ENCODE measurements at regions not wholly inside any gene's neighbourhood (a gene's known extent, or its start where the extent isn't known, plus 50 kb on each side); places are given as distances from the start of the nearest gene placed in this dataset.
A peak's percentile ranks its signal among the peaks of the same experiment; 100 is the strongest.
"Not testable (repeated sequence)": the region's sequence is repeated elsewhere in the genome, so short reads cannot be mapped to it uniquely, and the experiment has no call there.

DNA sequence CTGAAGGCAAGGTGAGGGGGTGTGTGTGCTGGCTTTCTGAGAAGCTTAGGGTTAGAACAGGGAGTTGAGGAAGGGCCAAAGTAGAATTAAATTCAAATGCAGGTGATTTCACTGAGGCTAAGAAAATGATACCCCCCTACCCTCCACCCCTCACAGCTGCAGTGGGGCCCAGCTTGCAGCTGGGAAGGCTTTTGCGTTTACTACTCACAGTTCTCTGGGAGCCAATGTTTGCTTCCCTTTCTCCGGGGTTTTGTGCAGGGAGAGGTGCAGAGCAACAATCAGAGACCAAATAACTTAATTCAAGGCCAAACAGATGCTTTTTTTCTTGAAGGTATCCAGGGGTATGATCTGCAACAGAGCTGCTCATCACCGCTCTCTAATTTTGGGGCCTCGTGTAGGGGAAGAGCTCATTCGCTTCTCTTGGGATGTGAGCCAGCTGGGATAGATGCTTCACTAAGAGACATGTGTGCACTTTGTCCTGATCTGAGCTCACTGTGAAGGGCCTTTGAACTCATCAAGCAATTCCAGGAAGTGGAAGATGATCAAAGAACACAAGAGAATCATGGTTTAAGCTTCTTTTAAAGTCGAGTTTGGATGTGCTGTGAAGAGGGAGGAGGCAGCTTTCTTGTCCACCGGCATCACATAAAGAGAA lies 122.7 kb upstream of the C1GALT1C1 start:
- no peak for DNase-seq

DNA sequence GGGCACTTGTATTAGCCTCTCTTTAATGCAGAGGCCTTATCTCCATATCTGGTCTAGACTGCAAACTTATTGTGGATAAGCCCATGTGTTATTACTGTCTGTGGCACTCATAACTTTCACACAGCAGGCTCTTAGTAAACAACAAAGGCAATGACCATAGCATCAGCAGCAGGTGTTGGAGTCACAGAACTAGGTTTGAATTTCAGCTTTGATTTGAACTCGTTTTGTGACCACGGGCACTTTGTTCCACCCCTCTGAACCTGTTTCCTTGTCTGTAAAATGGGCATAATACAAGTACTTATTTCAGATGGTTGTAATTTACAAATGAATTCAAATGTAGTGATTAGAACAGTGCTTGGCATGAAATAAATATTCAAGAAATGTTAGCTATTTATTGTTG lies 121.8 kb upstream of the C1GALT1C1 start:
- DNase-seq = no peak

DNA sequence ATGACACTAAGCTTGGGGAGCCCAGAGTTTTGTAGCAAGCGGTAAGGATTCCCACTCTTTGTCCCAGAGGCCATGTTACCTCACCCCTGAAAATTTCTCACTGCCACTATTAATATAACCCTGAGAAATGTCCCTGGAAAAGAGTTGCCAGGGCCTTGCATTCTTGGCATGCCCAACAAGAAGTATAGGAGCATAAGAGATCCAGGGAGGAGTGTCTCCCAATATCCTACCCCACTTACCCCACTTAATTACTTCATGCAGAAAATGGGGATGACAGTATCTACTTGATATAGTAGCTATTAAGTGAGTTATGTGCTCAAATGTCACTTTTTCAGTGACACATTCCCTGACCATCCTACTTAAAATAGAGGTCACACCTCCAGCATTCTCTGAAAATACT lies 120.5 kb upstream of the C1GALT1C1 start:
- DNase-seq = no peak

DNA sequence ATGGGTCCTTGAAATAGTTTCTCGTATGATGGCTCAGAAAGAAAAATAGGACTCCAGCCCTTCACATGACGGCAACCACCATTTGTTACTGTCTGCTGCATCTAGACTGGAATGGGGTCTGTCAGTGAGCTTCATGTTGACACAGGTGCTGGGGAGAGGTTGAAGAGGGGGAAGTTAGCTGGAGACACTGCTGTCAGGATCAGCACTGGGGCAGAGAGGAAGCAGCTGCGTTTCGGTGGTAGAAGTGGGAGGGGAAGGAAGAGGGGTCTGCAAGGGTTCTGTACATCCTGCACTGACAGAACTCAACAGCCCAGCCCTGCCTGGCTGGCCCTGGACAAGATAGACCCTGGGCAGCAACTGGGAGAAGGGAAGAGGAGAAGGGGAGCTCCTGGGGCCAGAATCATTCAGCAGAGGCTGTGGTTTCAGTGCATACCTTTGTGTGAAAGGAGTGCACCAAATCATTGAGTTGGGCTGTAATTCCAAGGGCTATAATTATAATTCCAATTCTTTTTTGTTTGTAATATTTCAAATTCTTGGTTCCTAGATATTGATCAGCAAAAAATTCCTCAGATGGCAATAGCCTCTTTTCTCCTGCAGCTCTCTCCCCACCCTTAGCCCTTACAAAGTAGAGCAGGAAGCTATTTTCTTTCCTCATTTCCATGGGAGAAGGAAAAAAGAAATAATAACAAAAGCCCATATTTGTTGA lies 119.4 kb upstream of the C1GALT1C1 start:
- DNase-seq = peak; percentile 78

DNA sequence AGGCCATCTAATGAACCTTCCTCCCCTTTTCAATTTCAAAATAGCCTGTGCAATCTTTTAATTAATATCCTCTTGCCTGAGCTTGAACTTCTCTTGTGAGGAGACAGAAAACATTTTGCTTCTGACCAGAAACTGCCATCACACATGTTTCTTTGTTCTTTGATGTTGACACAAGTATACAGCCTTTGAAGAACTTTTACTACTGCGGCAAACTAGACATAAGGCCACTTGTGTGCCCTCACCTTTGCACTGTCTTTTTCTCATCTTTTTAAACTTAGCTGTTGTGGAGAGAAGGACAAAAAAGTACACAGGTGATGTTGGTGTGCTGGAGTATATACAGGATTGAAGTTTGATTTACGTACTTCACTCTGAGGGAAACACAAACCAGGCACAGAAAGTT lies 116.3 kb upstream of the C1GALT1C1 start:
- no peak for DNase-seq

DNA sequence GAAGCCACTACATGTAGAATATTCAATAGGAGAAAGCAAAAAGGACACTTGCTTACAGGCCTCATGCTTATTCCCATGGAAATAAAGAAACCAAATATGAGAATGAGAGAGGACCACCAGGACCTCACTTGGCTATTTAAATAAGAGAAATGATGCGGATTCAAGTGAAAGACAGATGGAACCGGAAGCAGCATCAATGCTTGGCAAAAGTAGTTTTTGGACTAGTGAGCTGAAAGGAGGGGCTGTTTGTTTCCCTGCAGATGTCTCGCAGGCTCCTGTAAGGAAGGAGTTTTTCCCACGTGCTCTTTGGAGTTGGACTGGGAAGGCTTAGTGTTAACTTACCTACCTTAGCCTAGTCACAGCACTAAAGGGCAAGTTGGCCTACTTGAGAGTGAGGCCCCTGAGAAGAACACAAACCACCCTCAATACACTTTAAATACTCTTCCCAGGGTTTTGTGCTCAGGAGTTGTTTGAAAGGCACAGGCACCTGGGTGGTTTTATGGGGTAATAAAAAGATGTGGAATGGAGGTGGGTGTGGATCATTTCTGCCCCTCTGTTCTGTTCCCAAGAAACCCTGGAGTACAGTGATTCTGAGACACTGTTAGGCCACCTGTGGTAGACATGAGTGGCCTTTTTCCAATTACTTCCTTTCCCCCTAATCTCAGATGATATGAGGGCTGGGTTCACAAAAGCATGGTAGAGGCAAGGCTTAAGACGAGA lies 113.3 kb upstream of the C1GALT1C1 start:
- no peak for DNase-seq

DNA sequence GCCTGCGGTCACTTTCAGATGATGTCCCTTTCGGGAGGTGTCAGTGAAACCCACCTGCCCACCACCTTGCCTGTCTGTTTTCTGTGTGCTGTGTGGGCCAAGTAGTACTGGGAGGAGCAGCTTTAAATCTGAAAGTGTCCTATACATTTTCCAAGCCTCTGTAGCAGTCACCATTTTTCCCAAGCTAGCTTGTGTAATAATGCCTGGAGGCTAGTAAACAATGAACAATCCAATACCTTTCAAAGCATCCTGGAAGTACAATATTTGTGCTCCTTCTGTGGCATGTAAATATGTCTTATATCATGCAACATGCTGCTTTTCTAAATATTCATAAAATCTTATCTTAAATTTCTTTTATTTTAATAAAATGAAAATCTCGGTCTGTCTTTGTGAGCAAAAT lies 111.6 kb upstream of the C1GALT1C1 start:
- DNase-seq = no peak

DNA sequence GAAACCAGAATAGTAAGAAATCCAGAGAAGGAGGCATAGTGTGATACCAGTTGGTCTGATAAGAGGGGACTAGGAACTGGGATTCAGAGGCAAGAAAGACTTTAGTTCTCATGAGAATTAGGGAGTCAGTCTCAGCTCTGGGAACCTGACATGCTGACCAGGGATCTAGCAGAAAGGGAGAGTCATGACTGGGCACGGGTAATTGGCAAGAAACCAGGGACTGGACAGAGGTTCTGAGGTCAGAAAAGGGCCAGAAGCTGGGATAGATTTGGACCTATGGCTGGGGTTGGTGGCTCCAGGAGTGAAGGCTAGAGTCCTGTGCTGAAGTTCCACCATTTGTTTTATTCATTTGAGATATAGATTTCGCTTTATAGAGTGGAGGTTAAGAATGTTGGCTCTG lies 110.2 kb upstream of the C1GALT1C1 start:
- no peak for DNase-seq

DNA sequence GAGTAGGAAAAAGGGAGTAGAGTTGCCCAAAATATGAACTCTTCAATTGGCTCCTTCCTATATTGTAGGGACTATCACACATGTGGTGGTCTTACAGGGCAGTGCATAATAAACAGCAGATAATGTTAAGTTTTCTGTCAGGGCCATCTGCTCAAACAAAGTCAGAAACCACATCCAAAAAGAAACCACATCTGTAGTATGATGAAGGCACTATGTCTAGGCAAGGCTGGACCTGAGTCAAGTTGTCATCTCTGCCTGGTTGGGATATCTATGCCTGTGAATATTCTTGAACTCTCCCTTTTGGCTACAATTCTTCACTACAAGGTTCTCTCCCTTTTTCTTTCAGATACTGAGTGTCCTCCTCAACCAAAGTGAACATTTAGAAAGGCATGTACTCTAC lies 109.4 kb upstream of the C1GALT1C1 start:
- no peak for DNase-seq

DNA sequence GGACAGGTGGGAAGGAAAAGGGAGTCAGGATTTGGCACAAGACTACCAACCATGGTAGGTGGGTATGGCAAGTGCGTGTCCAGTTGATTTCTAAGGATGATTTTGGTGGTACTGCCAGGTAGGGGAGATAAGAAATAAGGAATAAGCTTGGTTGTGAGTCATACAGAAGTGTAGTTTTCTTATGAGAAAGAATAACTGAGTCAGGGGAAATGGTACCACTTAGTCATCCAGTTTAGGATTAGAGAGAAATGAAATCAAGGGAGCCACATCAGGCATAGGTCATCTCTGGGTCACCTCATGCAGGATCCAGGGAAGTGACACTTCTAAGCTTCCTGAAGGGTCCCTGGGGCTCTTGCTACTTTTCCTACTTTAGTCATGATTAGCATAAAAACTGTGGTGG lies 107.1 kb upstream of the C1GALT1C1 start:
- no peak for DNase-seq

DNA sequence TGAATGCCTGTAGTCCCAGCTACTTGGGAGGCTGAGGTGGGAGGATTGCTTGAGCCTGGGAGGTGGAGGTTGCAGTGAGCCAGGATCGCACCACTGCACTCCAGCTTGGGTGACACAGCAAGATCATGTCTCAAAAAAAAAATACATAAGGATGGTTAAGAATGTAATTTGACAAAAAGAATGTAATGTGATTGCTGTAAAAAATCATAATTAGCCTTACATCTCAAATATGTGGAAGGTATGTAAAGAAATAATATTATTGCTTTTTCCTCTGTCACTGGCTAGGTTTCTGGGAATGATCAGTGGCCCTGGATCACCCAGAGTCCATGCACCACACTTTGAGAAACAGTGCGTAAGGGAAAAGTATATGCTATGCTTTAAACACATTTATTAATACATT lies 106.1 kb upstream of the C1GALT1C1 start:
- DNase-seq = no peak

DNA sequence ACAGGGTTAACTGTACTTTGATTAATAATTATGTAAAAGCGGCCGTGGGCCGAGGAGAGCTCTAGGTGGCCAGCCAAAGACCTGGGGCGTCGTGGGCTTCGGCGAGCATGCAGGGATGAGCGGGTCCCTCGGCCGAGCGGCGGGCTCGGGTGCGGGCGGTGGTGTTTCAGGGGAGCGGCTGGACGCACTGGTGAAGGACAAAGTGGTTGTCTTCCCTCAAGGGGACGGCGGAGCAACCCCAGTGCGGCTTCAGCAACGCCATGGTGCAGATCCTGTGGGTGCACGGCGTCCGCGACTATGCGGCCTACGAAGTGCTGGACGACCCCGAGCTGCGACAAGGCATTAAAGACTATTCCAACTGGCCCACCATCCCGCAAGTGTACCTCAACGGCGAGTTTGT lies 103.0 kb upstream of the C1GALT1C1 start:
- DNase-seq = no peak

DNA sequence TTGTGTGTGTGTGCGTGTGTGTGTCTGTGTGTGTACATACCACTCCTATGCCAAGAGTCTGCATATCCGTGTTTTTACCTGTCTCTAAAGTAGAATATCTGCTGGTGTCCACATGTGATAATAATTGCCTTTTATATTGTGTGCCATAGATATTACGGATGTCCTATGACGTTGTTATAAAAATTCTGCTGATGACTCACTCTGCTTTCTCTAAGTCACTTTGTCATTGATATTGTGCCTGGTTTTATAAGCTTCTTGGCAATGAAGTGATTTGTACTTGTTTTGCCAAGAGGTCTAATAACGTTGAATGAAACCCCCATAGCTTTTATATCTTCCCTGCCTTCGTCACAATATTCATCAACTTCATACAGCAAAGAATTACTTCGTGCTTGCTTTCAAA lies 102.6 kb upstream of the C1GALT1C1 start:
- no peak for DNase-seq

DNA sequence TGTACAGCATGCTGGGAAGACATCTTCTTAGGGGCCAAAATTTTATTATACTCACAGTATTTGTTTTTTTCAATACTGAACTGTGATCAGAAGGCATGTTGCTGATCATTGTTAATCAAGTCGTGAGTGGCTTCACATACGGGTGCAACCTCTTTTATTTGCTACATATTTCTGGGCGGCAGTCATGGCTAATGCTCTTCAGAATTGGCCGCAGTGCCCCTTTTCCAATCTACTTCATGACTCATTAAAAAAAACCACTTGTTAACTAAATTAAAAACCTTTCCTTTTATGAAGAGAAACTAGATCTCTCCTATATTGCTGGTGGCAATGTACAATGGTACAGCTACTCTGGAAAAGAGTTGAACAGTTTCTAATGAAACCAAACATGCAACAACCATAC lies 101.5 kb upstream of the C1GALT1C1 start:
- no peak for DNase-seq

DNA sequence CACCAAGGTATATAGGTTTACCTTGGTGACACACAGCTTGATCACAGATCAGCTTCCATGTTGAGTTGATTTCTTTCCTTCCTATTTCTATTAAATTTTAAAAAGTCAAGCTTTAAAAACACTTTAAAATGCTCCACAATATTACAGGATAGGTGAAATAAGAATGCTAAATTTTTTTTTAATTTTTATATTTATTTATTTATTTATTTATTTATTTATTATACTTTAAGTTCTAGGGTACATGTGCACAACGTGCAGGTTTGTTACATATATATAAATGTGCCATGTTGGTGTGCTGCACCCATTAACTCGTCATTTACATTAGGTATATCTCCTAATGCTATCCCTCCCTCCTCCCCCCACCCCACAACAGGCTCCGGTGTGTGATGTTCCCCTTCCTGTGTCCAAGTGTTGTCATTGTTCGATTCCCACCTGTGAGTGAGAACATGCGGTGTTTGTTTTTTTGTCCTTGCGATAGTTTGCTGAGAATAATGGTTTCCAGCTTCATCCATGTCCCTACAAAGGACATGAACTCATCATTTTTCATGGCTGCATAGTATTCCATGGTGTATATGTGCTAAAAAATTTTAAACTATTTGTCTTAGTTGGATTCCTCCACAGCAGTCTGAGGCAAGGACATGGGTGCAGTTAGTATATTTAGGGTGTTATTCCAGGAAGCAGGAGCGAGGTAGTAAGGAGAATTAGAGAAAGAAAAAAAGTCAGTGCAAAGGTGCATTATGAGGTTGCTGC lies 99.8 kb upstream of the C1GALT1C1 start:
- not testable (repeated sequence) for DNase-seq

DNA sequence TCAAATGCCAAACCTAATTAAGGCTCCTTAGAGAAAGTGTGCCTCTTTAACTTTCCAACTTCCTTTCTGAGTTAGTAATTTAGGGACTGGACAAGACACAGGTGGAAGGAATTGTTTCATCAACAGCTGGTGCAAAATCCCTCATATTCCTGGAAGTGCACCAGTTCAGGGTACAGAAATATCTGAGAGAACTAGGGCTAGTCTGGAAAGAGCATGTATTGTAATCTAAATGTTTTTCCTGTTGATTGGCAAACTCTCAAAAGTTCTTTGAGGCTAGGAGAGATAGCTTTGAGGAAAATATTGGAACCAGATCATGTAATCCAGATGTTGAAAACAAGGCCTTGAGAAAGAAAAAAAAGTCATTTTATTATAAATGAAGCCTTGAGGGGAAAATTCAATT lies 98.1 kb upstream of the C1GALT1C1 start:
- DNase-seq = no peak

DNA sequence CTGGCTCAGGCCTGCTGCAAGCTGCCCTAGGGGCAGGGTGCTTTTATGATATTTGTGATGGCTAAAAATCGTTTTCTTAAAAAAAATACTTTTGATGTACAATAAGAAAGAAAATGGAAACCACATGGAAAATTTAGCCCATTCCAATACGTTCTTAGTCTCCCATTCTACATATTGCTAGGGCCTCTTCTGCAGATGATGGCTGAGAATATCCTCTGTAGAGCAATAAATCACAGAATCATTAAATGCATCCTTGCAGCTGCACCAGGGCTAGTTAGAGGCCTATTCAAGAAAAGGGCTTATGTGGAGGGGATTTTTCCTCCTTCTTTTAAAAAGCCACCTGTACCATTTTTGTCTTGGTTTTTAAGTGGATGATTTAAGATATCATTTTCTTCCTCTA lies 97.6 kb upstream of the C1GALT1C1 start:
- DNase-seq = no peak

DNA sequence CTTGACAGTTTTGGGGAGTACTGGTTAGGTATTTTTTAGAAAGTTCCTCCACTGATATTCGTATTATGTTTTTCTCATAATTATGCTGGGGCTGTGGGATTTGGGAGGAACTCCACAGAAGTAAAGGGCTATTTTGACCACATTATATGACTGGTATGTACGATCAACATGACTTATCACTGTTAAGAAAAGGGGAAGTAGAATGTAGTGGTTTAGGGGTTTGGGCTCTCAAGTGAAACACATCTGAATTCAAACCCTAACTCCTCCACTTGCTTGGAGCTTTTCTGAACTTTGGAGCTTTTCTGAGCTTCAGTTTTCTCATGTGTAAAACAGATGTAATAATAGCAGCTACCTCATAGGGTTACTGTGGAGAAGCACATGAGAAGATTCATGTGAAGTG lies 96.4 kb upstream of the C1GALT1C1 start:
- DNase-seq = no peak

DNA sequence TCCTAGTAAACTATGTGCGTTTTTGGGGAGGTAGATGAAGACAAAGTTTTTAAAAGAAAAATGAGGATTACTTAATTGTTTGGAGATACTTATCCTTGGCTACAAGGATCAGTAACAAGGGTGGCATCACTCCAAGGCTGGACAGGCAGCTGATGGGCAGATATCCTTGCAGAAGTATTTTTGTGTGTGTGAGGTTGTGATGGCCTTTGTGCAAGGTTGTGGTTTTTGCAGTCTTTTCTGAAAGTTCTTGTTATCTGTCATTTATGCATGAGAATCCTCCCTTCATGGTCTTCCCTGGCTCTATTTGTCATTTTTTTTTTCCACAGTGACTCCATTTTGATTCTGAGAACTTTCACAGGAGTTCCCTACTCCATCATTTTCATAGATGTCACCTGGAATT lies 96.0 kb upstream of the C1GALT1C1 start:
- no peak for DNase-seq

DNA sequence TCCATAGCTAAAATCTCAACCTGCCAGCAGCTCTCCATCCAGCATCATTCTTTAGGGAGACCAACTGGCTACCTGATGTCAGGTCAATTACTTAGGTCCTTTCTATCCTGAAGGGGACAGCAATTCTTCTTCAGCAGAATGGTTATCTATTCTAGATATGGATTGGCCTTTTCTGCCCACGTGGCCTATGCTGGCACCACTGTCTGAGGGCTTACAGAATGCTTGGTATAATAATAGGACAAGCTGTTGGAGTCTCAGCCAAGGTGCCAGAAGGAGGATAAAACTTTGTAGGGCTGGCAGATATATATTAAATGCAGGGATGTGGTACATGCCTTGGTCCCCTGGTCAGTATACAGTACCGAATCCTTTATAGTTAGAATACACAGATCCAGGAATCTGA lies 89.8 kb upstream of the C1GALT1C1 start:
- no peak for DNase-seq

DNA sequence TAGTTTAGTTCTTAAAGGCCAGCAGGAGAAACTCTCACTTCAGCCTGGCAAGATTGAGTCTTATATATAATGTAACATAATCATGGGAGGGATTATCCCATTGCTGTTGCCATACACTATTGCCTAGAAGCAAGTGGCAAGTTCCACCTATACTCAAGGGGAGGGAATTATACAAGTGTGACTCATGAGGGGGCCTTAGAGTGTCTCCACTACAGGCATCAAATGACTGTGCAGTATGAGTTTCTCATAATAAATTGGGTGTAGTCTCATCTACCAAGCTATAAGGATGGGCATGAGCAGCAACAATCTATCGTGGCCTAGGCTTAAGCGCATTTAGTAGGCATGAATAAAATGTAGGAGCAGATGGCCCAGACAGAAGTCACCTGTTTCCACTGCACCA lies 89.1 kb upstream of the C1GALT1C1 start:
- DNase-seq = no peak

DNA sequence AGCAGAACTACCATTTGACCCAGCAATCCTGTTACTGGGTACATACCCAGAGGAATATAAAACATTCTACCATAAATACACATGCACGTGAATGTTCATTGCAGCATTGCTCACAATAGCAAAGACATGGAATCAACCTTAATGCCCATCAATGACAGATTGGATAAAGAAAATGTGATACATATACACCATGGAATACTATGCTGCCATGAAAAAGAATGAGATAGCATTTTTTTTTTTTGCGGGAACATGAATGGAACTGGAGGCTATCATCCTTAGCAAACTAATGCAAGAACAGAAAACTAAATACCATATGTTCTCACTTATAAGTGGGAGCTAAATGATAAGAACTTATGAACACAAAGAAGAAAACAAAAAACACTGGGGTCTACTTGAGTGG lies 72.5 kb upstream of the C1GALT1C1 start:
- DNase-seq = not testable (repeated sequence)

DNA sequence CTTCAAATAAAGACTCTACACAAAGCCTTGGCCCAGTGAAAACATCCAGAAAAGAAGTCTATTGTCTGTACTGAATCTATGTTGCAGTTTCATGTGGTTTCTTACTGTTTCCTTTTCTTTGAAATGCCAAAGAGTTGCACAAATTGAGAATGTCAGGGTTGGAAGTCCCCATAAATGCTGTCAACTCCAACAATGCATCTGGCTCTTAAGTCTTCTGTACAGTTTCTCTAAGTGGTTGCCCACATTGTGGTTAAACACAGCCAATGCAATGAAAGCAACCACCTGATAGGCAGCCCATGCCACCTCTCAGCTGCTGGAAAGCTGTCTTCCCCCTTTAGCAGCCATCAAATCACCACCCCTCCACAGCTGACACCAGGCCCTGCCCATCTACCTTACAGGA lies 67.2 kb upstream of the C1GALT1C1 start:
- no peak for DNase-seq

DNA sequence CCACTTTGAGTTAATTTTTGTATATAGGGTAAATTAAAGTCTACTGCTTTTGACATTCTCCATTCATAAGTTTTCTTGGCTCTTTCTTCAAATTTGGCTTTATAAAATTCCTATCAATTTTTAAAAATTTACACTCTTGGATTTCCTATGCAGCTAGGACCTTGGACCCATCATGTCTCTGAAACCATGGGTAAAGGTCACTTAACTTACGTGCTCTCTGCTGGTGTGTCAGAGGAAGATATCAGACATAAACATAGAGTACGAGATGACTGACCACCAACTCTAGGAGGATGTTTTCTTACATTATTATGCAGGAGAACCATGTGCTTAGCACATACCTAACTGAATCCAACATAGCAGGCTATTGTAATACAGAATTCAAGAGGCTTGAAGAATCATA lies 62.5 kb upstream of the C1GALT1C1 start:
- DNase-seq = no peak

All from DMS153 (cell line).